Stimulated activated CD8-positive, alpha-beta memory T cell treated with anti-CD3 and anti-CD28 coated beads, Interleukin-4, amount 100 ng/mL, for 48 hours (primary cell): ENCODE measurements at regions not wholly inside any gene's neighbourhood (a gene's known extent, or its start where the extent isn't known, plus 50 kb on each side); places are given as distances from the start of the nearest gene placed in this dataset.
A peak's percentile ranks its signal among the peaks of the same experiment; 100 is the strongest.

Source experiments
- DNase-seq: peaks from one replicate; pipeline ENCODE4 v3.0.0-alpha.2; 2020

DNA sequence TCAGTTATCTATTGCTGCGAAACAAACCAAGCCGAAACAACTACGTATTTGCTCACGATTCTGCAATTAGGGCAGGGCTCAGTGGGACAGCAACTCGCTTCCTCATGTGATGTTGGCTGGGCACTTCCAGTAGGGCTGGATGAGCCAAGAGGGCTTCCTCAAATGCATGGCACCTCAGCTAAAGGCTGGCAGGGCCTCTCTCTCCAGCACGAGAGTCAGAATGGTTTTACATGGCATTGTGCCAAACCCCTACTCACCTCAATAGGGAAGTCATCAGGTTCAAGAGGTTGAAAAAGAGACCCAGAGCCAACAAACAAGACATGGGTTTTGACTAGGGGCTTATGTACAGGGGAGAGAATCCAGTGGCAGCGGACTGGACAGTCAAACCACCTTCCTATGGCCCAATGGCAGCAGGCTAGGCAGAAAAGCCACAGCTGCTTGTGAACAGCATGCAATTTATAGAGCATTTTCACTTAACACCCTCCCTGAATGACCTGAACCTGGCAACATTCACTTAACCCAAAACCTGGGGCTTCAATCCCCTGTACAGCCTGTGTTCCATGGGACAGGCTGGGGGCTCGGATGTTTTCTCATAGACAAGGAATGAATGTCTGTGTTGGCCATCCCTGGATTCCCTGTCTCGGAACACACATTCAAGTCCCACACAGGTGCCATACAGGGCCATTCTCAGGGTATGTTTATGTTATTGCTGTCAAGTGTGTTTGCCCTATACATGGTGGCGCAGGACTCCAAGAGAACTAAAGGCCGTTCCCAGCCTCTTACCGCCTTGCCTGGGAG lies 154.2 kb upstream of the NAV2 start:
- no peak for DNase-seq

DNA sequence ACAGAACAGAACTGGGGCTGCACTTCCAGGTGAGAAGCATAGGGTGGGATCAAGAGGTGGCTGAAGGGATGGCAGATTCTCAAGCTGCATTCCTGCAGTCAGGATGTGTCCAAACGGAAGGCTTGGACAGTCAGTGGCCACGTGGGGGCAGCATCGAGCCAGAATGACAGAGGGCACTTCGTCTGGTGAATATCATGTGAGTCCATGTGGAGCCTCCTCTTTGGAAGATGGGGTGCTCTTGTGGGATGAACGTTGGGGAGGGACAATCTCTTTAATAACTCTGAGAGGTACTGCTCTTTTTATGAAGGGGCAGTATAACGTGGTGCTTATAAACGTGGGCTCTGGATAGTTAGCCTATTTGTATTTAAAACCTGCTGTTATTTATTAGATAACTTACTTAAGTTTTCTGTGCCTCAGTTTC lies 154.9 kb upstream of the NAV2 start:
- DNase-seq = peak; percentile 88

DNA sequence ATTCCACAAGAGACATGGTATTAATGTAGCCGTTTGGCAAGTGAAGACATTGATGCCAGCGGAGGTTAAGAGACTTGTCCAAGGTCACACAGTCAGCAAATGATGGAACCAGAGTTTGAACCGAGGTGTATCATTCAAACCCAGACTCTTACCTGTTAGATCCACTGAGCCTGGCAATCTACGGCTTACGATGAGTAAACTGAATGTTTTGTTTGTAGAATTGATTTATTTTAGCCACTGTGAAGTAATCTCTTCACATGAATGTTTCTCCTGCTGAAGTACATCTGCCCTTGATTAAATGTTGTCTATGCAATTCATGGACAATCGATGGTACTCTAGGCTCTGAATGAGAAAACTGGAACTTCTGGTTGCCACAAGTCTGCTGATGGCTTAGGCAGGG lies 155.5 kb upstream of the NAV2 start:
- DNase-seq = no peak

DNA sequence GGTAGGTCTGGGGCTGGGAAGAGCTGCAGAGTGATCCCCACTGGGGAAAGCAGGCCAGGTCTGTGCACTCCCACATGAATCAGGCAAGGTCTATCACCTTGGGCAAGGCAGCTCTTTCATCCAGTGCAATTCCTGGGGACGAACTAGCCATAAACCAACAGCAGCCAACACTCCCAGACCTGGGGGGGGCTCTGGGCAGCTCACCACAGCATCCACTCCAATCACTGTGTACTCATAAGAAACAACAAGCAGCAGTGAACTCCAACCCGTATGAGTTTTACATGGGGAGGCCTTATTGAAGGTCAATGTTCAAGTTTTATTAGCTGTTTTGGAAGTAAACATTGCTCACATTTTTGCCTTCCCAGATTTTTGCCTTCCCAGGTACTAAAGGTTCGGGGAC lies 157.4 kb upstream of the NAV2 start:
- DNase-seq = no peak

DNA sequence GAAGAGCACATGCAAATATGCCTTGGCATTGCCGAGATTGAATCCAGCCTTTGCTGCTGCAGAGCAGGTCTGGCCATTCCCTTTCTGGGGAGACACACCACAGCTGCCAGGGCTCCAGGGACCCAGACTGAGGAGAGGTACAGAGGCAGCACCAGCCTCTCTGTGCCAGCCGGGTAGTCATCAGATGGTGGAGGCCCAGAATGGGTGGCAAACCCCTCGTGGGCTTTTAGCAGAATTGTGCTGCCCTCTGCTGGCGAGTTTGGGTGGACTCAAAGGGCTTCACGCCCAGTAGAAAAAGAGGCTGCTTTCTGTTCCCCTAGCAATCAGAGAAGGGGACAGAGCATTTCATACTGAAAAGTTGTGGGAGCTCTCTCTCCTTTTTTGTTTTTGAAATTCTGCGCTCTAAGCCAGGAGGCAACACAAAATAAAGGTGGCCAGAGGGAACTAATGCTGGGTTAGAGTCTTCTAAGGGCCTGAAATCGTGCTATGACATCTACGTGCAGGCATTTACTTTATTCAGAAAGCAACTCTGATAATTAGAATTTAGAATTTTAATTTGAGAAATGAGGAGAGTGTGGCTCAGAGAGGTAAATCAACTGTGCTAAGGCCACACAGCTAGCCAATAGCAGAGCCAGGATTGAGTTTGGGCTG lies 158.8 kb upstream of the NAV2 start:
- peak; percentile 90 for DNase-seq

DNA sequence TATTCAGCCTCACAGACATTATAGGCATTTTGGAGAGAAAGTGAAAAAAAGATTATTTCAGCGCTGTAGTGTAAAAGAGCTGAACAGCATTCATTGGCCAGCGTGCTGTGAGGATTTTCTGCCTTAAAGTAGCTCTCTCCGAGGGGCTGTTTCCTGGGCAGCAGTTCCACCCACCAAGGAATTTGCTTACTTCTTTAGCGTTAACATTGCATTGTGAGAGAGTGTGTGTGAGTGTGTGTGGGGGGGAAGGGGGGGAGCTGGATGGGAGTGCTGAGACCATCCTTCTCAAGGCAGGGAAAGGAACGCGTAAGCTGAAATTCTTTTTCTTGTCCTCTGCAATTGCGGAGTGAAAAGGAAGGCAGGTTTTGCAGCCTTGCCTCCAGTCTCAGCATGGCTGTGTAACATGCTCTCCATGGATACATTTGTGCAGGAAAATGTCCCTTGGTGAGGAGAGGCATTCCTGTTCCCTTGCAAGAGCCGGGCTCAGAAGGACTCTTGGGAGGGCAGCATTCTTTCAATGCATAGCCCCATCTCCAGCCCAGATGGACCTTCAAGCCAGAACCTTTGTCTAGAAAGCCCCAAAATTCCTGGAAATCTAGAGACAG lies 159.9 kb upstream of the NAV2 start:
- no peak for DNase-seq

DNA sequence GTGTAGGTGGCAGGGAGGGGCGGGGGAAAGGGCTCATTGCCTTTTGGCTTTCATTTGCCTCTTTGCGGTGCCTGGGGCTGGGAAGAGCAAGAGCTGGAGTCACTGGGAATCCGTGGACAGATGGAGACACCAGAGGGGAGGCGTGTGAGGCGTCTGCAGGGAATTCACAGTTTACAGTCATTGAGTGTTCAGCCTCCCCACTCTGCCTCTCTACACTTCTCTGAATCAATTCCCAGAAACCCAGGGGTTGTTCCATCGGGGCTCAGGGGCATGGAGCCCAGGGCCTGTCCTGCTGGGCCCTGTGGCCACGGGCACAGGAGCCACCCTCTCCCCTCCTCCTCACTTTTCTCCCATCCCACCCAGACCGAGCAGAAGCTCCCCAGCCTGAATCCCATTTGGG lies 160.5 kb upstream of the NAV2 start:
- no peak for DNase-seq

DNA sequence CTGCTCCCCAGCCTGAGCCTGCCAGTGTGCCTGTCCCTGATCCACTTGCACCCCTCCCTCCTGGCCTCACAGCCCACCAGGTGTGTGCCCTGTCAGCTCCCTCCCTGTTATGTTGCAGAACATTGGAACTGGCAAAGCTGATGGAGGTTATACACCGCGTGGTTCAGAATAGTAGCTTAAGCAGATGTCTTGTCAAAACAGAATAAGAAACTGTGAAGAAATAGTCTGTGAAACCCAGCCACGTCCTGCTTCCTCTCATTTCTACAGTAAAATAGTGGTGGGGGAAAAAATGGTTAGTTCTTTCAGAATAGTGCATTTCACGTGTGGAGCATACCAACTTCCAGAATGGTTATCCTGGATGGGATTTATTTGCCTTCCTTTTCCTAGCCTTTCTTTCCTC lies 161.2 kb upstream of the NAV2 start:
- DNase-seq = no peak

DNA sequence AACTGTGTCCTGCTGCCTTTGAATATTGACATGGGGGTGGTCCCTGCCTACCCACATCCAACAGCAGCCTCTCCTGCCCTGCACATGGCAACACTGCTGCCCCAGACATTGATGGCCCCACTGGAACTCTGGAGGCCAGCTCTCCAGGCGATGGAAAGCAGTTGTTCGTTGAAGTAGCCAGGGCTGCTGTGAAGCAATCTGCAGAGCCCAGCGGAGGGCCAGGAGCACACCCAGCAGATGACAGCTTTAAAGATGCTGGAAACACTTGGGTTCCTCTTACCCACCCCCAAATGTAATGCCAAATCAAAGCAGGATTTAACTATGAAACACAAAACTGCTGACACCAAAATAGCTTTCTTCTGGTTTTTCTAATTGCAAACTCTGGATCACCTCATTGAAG lies 165.6 kb upstream of the NAV2 start:
- no peak for DNase-seq

DNA sequence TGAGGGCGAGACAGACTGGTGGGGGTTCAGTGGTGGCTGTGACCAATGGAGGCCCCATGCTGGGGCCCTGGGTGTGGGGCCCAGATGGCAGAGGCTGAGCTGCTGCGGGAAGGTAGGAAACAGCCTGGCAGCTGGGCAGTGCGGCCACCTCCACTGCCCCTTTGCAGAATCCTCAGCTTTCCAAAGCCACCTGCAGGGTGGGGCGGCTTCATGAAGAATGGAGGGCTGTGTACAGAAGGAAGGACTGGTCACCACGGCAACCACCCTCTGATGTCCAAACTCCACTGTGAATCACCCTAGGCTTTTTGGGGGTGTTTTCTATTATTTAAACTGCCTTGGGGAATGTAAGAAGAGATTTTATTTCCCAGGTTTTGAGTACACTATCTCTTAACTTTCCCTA lies 166.3 kb upstream of the NAV2 start:
- no peak for DNase-seq

DNA sequence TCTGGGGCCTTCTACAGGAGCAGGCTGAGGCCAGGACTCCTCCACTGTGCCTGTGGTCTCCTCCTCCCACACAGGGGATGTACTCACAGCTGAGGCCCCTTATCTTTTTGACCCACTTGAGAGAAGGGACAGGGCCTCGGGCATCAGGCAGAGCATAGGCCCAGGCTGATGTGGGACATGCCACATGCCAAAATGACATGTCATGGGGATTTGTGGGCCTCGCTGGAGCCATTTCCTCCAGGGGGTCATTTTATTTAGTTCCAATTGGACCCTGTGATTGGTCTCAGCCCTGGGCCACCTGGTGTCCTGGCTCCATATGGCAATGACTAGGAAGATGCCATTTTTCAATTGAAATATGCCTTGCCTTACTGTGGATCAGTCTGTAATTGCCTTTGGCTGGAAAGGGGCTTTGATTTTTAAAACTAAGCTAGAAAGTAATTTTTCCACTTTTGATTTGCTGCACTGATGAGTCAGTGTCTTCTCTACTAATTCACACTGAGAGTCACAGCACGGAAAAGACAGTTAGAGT lies 171.1 kb upstream of the NAV2 start:
- no peak for DNase-seq

DNA sequence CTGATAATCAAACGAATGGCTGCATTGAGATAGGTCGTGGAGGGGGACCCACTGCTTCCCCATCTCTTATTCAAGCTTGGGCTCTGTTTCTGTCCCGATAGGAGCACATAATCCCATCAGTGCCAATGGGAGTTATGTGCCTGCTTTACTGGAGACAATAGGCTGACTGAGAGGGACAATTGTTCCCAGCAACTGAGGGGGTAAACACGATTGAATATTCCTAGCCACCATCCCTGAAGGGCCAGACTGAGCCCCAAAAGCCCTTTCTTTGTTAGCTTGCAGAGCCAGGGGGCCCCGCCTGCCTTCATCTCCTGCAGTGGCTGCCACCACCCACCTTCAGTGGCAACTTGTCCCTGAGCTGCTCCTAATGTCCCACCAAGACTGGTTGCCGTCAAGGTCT lies 172.8 kb upstream of the NAV2 start:
- no peak for DNase-seq

DNA sequence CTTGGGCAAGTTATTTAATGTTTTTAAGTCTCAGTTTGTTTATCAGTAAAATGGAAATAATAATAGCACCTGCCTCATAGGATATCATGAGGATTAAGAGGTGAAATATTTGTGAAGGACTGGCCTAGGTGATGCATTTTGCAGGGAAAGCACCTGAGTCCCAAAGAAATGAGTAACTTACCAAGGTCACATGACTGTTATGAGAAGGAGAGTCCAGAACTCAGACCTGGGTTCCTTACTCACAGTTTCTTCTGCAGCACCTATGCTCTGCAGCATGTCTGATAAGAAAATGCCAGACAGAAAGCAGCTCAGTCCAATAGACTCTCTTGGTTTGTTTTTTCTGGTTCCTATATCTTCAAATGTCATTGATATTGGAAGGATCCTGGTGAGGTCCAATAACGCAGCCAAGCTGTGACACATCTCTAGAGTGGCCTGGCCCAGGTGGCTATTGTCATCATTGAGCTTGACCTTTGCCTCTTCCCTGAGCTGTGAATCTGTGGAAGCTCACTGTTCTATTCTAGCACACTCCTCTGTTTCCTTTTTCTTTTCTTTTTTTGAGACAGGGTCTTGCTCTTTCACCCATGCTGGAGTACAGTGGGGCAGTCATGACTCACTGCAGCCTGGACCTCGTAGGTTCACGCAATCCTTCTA lies 174.7 kb upstream of the NAV2 start:
- DNase-seq = no peak

DNA sequence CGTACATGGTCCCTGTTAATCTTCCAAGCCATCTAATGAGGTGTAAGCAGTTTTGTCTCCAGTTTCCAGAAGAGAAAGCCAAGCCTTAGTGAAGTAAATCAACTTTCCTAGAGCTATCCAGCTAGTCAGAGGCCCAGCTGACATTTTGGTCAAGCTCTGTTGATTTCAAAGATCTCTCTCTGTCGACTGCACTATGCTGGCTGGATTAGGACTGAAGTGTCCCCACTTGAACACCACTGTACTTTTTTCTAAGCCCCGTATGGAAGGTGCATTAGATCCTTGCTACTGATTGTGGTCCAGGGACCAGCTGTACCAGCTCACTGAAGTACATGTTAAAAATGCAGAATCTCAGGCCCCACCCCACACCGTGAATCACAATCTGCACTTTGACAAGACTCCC lies 176.5 kb upstream of the NAV2 start:
- DNase-seq = no peak

DNA sequence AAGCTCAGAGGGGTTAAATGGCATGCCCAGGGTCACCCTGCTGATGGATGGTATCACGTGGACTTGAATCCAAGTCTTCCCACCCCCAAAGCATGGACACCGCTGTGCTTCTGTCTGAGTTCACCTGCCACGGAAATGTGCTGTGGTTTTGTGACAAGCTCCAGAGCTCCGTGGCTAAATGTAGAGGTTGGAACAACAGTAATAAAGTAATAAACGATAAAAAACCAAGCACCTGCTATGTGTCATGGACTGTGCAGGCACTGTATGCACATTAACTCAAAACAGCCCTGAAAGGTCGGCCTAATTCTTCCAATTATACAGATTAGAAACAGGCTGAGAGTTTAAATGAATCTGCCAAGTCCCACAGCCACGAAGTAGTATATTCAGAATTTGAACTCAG lies 182.1 kb upstream of the NAV2 start:
- no peak for DNase-seq

DNA sequence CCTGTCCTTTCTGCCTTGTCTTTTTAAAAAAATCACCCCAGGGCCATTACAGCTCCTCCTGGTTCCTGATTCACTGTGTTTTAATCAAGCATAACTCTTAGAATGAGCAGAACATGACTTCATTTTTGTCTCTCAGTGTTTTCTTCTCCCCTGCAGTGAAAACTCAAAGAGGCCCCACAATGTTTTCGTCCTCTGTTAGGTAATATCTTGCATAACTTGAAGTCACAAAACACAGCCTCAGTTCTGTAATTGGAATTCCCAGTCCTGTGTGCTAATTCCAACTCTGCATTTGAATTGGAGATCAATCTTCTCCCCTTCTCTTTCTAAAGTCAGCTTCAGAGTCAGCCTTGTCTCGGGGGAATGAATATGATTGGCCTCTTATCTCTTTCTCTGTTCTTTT lies 186.5 kb upstream of the NAV2 start:
- DNase-seq = no peak

DNA sequence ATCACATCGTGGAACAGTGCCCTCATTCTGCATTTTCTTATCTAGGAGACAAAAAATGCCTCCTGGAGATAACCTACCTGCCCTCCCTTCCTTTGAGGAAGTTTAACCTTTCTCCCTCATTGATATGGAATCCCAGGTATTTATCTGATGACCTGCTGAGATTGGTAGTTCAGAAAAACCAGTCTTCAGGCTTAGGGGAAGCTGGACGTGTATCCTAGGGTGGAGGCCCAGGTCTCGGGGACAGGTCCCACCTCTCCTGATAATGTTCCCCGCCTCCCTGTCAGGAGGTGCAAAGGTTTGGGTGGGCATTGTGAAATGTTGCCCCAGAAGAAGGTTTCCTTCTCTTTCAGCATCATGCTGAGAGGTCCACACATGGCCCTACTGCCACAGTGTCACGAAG lies 186.9 kb upstream of the NAV2 start:
- DNase-seq = no peak

DNA sequence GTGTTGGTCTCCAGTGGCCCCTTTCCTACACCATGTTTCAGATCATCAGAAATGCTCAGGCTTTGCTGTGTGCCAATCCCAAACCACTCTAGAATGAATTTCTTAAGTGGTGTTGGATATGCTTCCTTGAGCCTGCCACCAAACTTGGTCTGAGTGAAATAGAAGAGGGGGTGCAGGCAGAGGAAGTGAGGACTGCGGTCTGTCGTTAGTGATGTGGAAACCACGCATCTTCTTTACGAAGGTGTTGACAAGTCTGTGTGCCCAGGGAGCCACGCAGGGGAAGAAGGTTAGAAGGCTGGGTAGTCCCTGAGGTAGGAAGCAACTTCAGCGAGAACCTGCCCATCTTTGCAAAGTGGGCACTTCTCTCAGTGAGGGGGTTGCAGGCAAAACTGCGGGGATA lies 187.4 kb upstream of the NAV2 start:
- no peak for DNase-seq

DNA sequence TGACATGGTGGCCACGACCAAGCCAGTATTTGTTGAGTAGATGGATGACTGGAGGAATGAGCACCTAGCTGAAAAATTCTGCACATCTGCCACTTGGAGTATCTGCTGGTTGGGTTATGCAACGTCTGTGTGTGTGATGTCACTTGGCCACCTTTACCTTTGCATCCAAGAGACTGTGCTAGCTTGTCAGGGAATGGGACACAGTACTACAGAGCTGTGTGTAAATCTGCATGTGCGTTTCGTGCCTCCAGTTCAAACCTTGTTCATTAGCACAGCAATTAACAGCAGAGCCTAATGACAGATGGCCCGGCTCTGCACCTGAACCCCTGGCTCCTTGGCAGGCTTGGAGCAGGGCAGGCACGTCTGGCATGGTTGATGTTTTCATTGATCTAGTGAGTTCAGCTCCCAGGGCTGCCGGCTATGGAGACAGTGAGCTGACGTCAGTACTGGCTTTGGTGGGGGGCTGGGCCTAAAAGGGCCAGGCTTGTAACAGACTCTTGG lies 188.4 kb upstream of the NAV2 start:
- DNase-seq = no peak

DNA sequence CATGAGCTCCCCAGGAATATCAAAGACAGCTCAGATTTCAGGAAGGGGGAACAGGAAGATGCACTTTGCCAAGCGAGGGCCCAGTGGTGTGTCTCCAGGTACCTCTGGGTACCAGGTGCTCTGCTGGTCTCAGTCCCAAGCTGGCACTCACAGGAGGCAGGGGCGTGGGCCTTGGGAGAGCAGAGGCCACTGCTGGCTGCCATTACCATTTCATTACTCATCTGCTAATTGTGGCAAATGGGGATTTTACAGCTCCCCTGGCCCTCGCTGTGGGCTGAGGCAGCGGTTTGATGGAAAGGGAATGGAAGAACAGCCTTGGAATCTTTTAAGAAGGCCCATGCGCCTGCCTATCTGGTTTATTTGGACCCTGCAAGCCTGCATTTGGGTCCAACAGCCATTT lies 192.0 kb upstream of the NAV2 start:
- DNase-seq = no peak

DNA sequence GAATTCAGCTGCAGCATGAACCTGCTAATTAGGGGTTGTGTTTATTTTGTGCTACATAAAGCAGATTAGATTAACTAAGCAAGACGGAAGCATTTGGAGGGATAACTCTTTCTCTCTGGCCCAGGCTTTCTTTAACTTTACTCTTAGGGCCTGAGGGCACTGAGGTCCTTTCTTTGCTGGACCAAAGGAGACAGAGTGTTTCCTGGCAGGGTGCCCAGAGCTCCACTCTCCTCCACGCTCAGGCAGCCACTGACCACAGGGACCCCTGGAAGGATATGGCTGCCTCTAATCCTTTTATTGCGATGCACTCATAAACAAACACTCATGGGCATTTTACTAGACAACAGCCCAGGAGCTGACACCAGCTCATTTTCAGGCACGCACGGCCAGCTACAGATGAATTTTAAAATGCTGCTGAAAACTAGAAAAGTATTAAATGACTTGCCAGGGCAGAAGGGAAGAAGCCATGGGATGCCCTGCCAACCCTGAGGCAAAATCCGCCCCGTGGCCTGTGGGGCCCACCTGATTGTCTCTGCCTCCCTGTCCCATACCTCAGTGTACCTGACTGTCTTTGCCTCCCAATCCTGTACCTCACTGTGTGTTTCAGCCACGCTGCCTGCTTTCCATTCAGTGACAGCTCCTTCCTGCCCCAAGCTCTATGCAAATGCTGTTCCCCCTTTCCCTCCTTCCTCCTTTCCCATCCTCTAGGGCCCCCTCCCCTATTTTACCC lies 192.6 kb upstream of the NAV2 start:
- no peak for DNase-seq

DNA sequence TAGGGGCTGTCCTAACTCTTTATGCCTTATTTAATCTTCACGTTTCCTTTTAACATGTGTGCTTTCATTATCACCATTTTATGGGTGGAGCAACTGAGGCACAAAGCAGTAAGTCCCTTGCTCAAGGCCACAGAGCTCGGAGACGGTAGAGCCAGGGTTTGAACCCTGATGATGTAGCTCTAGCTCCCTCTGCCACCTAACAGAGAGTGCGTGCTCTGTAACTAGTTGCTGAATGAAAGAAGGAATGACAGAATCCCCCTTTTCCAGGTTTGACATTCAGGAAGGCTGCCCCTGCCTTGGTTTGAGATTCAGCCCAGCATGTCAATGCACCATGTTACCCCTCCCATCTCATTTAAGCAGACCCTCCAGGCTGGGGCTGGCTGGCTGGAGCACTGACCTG lies 193.3 kb upstream of the NAV2 start:
- no peak for DNase-seq

DNA sequence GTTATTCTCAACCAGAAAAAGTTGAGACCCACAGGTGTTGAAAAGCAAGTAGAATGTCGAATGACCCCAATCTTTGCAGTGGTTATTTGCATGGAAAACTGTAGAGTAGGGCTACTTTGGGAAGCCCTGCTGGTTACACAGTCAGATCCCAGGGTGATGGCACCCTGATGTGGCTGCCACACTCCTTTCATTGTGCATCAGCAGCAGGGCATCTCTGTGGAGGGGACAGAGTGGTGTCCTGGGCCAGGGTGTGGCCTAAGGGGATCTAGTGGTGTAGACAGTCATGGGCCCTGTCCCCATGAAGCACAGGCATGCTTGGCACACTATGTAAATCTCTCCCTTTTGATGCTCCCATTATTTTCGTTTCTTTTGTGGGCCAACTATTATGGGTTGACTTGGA lies 199.4 kb upstream of the NAV2 start:
- no peak for DNase-seq
